ENCODE measurements at regions not wholly inside any gene's neighbourhood (a gene's known extent, or its start where the extent isn't known, plus 50 kb on each side); places are given as distances from the start of the nearest gene placed in this dataset.

DNA sequence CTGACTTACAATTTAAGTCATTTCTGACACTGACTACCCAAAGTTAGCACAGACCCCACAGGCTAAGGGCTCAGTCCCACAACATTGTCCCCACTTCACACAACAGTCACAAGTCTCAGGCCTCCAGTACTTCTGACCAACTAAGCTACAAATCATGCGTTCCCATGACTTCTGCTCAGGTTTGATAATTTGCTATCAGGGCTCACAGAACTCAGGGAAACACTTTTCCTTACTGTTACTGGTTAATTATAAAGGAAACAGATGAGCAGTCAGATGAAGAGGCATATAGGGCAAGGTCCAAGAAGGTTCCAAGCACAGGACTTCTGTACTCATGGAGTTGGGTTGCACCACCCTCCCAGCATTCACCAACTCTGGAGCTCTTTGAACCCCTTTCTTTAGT, 151.2 kb upstream of the TNR start:
- no peaks in the 10 kb centered on the region for H3K9me3 Mint-ChIP-seq
- H3K4me3 Mint-ChIP-seq, result no peak overlapping the region
- DNase-seq, result no peak
- no peaks in the 10 kb centered on the region for H3K27me3 Mint-ChIP-seq (ENCODE audit: low read depth in 3 of 3)
- no peak overlapping the region for H3K27ac Mint-ChIP-seq
- H3K36me3 Mint-ChIP-seq, result peaks cover 3 to 13% (median 10%) of the 10 kb centered on the region in 3 donors
- H3K4me1 Mint-ChIP-seq, result no peaks in the 10 kb centered on the region

DNA sequence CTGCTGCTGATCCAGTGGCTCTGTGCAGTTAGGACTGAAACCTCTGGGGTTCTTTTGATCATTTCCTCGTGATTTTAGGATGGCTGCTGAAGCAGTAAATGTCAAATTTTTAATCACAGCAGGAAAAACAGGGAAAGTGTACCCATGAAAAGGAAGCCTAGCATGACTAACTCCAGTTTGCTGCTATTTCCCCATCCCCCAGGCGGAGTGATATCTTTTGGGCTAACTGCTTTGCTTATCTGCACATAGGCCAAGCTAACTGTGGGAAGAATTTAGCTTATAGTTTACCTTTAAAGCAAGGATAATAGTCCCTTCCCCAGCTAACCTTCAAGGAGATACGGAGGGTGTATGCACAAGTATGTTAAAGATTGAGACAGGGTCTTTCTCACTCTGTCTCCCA, 149.8 kb upstream of the TNR start:
- H3K4me3 Mint-ChIP-seq, result no peak overlapping the region
- peaks cover 3 to 7% (median 6%) of the 10 kb centered on the region in 3 donors for H3K36me3 Mint-ChIP-seq
- H3K4me1 Mint-ChIP-seq, result peaks cover 0 to 9% of the 10 kb centered on the region in 2 donors
- no peak overlapping the region for H3K27ac Mint-ChIP-seq
- no peaks in the 10 kb centered on the region for H3K27me3 Mint-ChIP-seq (ENCODE audit: low read depth in 3 of 3)
- DNase-seq, result no peak
- H3K9me3 Mint-ChIP-seq, result no peaks in the 10 kb centered on the region

DNA sequence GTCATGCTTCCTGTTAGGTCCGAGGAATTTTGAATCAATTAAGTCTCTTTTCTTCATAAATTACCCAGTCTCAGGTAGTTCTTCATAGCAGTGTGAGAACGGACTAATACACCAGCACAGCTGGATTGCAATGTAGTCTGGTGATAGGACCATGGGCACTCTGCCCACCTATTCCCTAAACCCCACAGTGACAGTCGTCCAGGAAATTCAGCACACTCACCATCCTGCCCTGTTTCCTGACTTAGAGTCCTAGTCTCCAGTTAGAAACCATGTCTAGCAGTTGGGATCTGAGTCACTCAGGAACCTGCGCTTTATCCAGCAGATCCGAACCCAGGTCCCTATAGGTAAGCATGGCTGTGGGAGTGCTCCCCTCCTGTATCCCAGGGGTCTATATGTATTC, 149.3 kb upstream of the TNR start:
- Mint-ChIP-seq H3K27ac (no peak overlapping the region), H3K27me3 (ENCODE audit: low read depth in 3 of 3) (peaks cover 0 to 2% (median under 1%) of the 10 kb centered on the region in 3 donors), H3K4me1 (peaks cover 0 to 10% of the 10 kb centered on the region in 2 donors), H3K4me3 (no peak overlapping the region), H3K36me3 (peaks cover 3 to 6% (median 3%) of the 10 kb centered on the region in 3 donors), H3K9me3 (no peaks in the 10 kb centered on the region)
- no peak for DNase-seq

DNA sequence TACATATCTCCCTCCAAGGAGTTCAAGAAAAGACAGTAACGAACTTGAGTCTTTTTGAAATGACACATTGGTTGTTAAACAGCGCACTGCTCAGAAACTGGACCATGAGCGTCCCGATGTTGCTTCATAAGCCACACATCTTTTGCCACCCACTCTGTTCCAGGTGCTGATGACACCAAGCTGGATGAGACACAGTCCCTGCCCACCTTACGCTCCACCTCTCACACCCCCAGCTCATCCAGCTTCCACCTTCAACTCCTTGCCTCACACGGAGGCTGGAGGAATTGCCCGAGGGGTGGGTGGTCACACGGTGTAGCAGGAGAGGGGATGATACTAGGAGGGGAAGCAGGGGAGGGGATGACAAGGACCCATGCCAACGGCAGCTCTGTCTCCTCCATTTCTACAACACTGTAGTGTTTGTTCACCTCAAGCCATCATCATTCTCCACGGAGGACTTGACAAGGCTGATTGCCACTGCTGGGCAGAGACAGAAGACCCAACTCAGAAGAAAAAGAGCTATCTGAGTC, 148.5 kb upstream of the TNR start:
- H3K9me3 Mint-ChIP-seq, result no peaks in the 10 kb centered on the region
- no peak overlapping the region for H3K27ac Mint-ChIP-seq
- H3K4me3 Mint-ChIP-seq, result no peak overlapping the region
- H3K36me3 Mint-ChIP-seq, result peaks cover 3% of the 10 kb centered on the region in 3 donors
- peaks cover 1 to 10% of the 10 kb centered on the region in 2 donors for H3K4me1 Mint-ChIP-seq
- no peak for DNase-seq
- peaks cover 0 to 2% (median 2%) of the 10 kb centered on the region in 3 donors for H3K27me3 Mint-ChIP-seq (ENCODE audit: low read depth in 3 of 3)

DNA sequence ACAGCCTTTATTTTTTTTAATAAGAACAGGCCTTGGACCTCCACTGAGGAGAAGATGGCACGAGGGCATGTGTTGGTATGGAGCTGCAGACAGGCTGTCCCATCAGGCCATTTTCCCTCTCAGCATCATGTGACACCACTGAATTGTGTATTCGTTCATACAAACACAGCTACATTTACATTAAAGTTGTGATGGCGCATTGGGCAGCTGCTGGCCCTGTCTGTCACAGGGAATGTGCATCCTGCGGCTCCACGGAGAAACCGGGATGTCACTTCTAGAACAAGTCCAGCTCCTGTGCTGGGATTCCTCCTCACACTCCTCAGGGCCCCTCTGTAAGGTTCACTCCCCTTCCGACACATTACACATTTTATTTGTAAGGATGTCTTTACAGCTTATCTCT, 147.6 kb upstream of the TNR start:
- Mint-ChIP-seq H3K27me3 (ENCODE audit: low read depth in 3 of 3) (peaks cover 0 to 2% (median 2%) of the 10 kb centered on the region in 3 donors), H3K36me3 (peaks cover 0 to 3% (median 3%) of the 10 kb centered on the region in 3 donors), H3K27ac (no peak overlapping the region), H3K9me3 (no peaks in the 10 kb centered on the region), H3K4me3 (no peak overlapping the region), H3K4me1 (peaks cover 1 to 10% of the 10 kb centered on the region in 2 donors)
- DNase-seq, result no peak

DNA sequence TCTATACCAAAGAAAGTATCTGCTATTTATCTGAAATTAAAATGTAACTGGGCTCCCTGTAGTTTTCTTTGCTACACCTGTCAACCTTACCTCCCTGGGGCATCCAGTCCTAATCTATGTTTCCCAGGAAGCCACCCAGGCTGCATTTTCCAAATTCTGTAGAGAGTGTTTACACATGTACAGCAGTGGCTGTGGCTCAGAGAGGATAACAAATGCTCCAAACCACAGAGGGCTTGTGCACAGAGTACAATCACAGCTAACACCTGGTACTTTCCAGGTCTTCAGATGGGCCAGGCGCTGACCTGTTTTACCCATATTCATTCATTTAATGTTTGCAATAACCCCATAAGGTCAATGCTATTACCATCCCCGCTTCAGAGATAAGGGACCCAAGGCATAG, 146.5 kb upstream of the TNR start:
- Mint-ChIP-seq H3K27ac (no peak overlapping the region), H3K36me3 (no peaks in the 10 kb centered on the region), H3K4me3 (no peak overlapping the region), H3K4me1 (peaks cover 1 to 10% of the 10 kb centered on the region in 2 donors), H3K27me3 (ENCODE audit: low read depth in 3 of 3) (peaks cover under 1 to 4% (median 2%) of the 10 kb centered on the region in 3 donors), H3K9me3 (no peaks in the 10 kb centered on the region)
- DNase-seq, result no peak

DNA sequence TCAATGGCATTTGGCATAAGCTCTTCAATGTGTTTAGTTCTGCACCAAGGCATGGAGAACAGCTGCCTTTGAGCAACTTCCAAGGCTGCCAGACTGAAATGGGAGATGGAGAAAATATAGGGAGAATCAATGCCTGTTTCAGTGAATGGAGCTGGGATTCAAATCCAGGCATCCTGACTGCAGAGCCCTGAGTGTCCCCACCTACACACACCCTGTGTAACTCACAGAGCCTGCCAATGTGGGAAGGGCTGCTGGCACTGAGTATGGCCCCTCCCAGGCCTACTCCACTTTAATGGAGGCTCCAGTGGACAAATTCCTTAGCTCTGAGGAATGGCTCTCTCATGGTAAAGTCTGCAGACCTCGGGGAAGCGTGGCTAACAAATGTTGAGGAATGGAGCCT, 145.6 kb upstream of the TNR start:
- H3K36me3 Mint-ChIP-seq, result no peaks in the 10 kb centered on the region
- DNase-seq, result no peak

DNA sequence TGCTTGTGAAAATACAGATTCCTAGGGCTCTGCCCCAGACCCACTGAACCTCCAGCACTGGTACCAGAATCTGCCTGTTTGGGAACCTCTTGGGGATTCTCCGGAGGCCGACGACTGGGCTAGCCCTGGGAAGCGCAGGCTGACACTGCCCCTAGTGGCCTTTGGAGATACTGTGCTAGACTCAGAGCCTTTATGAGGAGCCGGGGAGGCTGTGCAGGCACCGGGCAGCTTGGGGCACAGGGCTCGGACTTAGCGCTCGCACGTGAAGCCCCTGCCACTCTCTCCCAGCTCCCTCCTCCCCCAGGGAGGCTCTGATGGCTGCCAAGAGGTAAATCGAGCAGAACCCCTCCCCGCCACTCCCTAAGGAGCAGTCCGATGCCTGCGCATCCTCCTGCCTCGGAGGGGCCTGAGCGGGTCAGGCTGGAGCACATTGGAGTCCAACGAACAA, 144.6 kb upstream of the TNR start:
- H3K27ac Mint-ChIP-seq, result no peak overlapping the region
- no peaks in the 10 kb centered on the region for H3K36me3 Mint-ChIP-seq
- peaks cover 2 to 7% (median 2%) of the 10 kb centered on the region in 3 donors for H3K27me3 Mint-ChIP-seq (ENCODE audit: low read depth in 3 of 3)
- no peaks in the 10 kb centered on the region for H3K9me3 Mint-ChIP-seq
- peak; percentile 6 to 13 (median 9) for DNase-seq
- H3K4me3 Mint-ChIP-seq, result peak overlapping the region in 1 of 5 donors; percentile 44
- H3K4me1 Mint-ChIP-seq, result peaks cover 1 to 10% of the 10 kb centered on the region in 2 donors

More for the DNA sequence above, 145.6 kb upstream of the TNR start:
- Mint-ChIP-seq H3K9me3 (no peaks in the 10 kb centered on the region), H3K4me3 (no peak overlapping the region), H3K27ac (no peak overlapping the region), H3K4me1 (peaks cover 1 to 10% of the 10 kb centered on the region in 2 donors), H3K27me3 (ENCODE audit: low read depth in 3 of 3) (peaks cover 2 to 7% (median 2%) of the 10 kb centered on the region in 3 donors)

DNA sequence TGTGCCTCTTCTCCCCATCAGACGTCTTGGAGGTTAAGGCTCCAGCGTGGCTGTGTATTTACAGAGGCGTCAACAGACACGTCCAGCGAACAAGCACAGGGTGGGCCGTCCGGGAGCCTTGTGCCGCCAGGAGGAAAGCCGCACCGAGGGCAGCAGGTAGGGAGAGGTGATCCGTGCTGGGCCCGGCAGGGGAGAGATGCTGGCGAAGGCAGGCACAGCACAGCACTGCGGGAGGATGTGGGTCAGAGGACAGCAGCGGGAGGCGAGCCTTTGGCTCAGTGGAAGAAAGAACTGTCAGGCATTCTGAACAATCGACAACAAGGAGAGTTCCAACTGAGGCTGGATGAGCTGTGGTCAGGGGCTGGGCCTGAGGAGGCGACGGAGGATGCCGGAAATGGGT, 144.1 kb upstream of the TNR start:
- H3K4me1 Mint-ChIP-seq, result peaks cover 1 to 10% of the 10 kb centered on the region in 2 donors
- no peaks in the 10 kb centered on the region for H3K36me3 Mint-ChIP-seq
- peak overlapping the region in 1 of 5 donors; percentile 44 for H3K4me3 Mint-ChIP-seq
- no peak overlapping the region for H3K27ac Mint-ChIP-seq
- peaks cover 2 to 7% (median 2%) of the 10 kb centered on the region in 3 donors for H3K27me3 Mint-ChIP-seq (ENCODE audit: low read depth in 3 of 3)
- DNase-seq, result no peak
- H3K9me3 Mint-ChIP-seq, result no peaks in the 10 kb centered on the region

DNA sequence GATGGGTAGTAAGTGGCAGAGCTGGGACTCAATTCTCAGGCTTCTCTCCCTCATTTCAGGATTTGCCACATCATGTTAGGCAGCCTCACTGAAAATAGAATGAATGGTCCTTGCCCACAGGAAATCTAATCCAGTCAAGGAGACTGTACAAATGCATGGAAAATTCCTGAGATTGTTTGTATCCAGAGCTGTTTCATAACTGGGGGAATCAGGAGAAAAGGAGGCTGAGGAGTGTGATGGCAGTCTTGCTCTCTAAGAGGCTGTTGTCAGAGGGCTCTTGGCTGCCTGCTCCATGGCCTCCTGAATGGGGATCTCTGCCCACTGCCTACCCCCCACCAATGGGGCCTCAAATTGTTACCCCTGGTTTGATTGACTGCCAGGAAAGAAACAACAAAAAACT, 141.9 kb upstream of the TNR start:
- Mint-ChIP-seq H3K27ac (no peak overlapping the region), H3K4me1 (peaks cover 1 to 10% of the 10 kb centered on the region in 2 donors), H3K4me3 (no peak overlapping the region), H3K9me3 (no peaks in the 10 kb centered on the region), H3K36me3 (no peaks in the 10 kb centered on the region), H3K27me3 (ENCODE audit: low read depth in 3 of 3) (peaks cover 2 to 7% (median 2%) of the 10 kb centered on the region in 3 donors)
- DNase-seq, result no peak

DNA sequence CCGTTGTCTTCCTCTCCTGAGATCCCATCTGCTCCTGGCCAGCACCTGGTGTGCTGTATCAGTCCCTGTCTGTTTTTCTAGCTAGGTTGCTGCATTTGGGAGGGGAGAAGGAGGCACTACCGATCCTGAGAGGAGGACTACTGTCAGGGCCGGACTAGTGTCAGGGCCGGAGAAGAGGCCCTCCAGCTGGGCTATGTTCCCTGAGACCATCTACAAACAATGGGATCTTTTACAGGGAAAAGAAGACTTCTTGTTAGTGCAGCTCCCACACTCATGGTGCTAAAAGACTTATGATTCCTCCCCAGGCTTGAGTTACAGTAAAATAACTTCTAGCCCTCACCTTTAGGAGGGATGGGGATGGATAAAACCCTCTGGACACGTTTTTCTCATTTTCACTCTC, 141.0 kb upstream of the TNR start:
- no peak for DNase-seq
- peaks cover 2 to 7% (median 2%) of the 10 kb centered on the region in 3 donors for H3K27me3 Mint-ChIP-seq (ENCODE audit: low read depth in 3 of 3)
- peaks cover 1 to 10% of the 10 kb centered on the region in 2 donors for H3K4me1 Mint-ChIP-seq
- no peak overlapping the region for H3K27ac Mint-ChIP-seq
- H3K4me3 Mint-ChIP-seq, result no peak overlapping the region
- no peaks in the 10 kb centered on the region for H3K9me3 Mint-ChIP-seq
- no peaks in the 10 kb centered on the region for H3K36me3 Mint-ChIP-seq

DNA sequence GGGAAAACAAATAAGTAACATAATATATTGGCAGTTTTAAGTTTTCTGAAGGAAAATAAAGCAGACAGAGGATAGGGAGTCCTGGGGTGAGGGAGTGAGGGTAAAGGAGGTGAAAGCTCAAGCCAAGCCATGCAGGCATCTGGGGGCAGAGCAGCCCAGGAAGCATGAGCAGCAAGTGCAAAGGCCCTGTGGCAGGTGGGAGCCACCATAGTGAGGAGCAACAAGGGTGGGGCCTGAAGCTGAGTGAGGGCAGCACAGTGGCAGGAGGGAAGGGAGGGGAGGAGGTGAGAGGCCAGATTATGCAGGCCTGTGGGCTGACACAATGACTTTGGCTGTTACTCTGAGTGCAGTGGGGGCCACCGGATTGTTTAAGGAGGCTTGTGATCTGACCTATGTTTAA, 138.8 kb upstream of the TNR start:
- H3K4me1 Mint-ChIP-seq, result no peaks in the 10 kb centered on the region
- no peak for DNase-seq
- H3K9me3 Mint-ChIP-seq, result peaks cover 0 to 4% (median 0%) of the 10 kb centered on the region in 6 donors
- no peak overlapping the region for H3K4me3 Mint-ChIP-seq
- H3K27ac Mint-ChIP-seq, result no peak overlapping the region
- H3K27me3 Mint-ChIP-seq (ENCODE audit: low read depth in 3 of 3), result peaks cover 0 to 5% (median 2%) of the 10 kb centered on the region in 3 donors
- H3K36me3 Mint-ChIP-seq, result no peaks in the 10 kb centered on the region

DNA sequence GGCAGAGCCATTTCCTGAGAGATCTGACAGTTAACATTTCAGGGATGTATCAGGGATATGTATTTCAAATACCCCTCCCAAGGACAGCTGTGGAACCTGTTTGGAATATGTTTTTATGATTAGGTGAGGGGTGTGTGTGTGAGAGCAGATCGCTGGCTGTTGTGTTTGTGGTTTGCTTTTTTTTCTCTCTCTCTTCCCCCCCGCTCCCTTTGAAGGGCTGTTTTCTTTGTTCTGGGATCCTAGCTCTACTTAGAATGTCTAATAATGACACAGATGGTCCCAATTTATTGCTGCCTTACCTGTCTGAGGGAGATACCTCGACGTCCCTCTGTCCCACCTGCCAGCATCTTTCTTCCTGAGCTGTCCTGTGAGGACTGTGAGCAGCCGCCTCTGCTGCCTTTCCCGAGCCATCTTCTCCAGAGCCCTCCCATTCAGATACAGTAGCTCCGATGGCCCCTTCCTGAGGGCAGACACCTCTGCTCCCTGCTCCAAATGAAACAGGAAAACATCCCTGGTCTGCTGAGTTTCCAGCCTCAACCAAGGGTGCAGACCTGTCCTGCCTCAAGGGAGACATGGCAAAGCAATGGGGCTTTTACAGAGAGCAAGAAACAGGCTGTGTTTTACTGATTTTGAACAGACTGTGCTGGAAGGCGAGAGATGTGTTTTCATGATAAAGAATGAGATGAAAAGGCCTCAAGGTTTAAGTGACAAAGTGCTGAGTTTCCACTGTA, 138.0 kb upstream of the TNR start:
- H3K27me3 Mint-ChIP-seq (ENCODE audit: low read depth in 3 of 3), result peaks cover 0 to 5% (median 2%) of the 10 kb centered on the region in 3 donors
- H3K27ac Mint-ChIP-seq, result no peak overlapping the region
- H3K9me3 Mint-ChIP-seq, result peaks cover 0 to 4% (median 0%) of the 10 kb centered on the region in 6 donors
- H3K4me3 Mint-ChIP-seq, result no peak overlapping the region
- H3K4me1 Mint-ChIP-seq, result no peaks in the 10 kb centered on the region
- DNase-seq, result no peak
- H3K36me3 Mint-ChIP-seq, result no peaks in the 10 kb centered on the region

DNA sequence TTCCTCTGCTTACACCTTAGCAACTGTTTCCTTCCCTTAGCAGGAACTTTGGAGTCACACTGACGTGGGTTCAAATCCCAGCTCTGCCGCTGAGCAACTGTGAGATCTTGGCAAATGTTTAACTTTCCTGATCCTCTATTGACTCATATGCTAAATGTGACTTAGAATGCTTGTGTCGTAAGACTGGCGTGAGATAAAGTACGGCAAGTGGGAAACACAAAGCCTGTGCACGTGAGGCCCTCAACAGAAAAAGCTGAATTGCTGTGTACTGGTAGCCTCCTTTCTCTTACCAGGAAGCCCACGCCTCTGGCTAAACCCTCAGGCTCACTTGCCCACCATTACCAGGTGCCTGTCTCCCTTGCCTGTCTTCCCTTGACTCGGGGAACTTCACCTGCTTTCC, 135.4 kb upstream of the TNR start:
- H3K36me3 Mint-ChIP-seq, result no peaks in the 10 kb centered on the region
- no peak overlapping the region for H3K27ac Mint-ChIP-seq
- H3K4me1 Mint-ChIP-seq, result no peaks in the 10 kb centered on the region
- H3K4me3 Mint-ChIP-seq, result no peak overlapping the region
- DNase-seq, result no peak
- no peaks in the 10 kb centered on the region for H3K27me3 Mint-ChIP-seq (ENCODE audit: low read depth in 3 of 3)
- peaks cover 0 to 4% (median 0%) of the 10 kb centered on the region in 6 donors for H3K9me3 Mint-ChIP-seq
